ENCODE measurements at regions not wholly inside any gene's neighbourhood (a gene's known extent, or its start where the extent isn't known, plus 50 kb on each side); places are given as distances from the start of the nearest gene placed in this dataset.

DNA sequence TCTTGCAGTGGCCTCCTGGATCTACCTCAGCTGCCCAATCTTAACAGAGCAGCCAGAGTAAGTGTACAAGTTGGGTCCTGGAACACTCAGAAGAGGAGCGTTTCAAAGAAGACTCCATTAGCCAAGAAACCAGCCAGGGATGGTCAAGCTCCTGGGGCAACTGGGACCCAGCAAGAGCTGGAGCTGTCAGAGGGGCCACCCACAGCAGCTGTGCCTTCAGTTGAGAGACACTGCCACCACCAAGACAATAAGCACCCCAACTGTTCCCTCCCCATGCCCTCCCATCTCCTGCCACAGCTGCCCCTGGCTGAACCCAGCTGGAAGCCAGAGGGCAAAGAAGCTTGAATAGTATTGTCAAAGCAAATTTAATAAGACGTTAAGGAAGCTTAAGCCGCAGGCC is 110.6 kb upstream of the TLE3 start (continued):
- TF ChIP-seq PBX3 (IDR thresholded peaks at IDR 0.05; ENCODE audit: insufficient replicate concordance, low read depth, low read length) (no peak), PML (IDR thresholded peaks at IDR 0.05; ENCODE audit: low read length) (no peak), MXI1 (IDR thresholded peaks at IDR 0.05; ENCODE audit: low read depth, low read length) (no peak), SUPT20H (IDR thresholded peaks at IDR 0.05; ENCODE audit: borderline replicate concordance, control insufficient read depth, low read depth, low read length) (no peak), TARDBP (IDR thresholded peaks at IDR 0.05; ENCODE audit: borderline replicate concordance) (no peak)

GRCh38 chr15:70206668-70207067 is 109.0 kb upstream of the TLE3 start:
- Histone ChIP-seq H3K4me2 (ENCODE audit: control insufficient read depth, insufficient read depth) (no peak overlapping the region), H3K4me3 (no peak overlapping the region), H3K4me1 (ENCODE audit: control insufficient read depth, insufficient read depth, low read length) (no peaks in the 10 kb centered on the region), H2AFZ (ENCODE audit: control insufficient read depth, low read depth, low read length) (no peak overlapping the region), H3K79me2 (ENCODE audit: control insufficient read depth, insufficient read depth, low read length) (no peaks in the 10 kb centered on the region), H4K20me1 (ENCODE audit: control insufficient read depth, insufficient read depth) (no peaks in the 10 kb centered on the region), H3K27ac (ENCODE audit: control insufficient read depth, insufficient read depth) (no peak overlapping the region), H3K27me3 (replicated peaks in 1 of 2; ENCODE audit: control insufficient read depth in 2 of 2, insufficient read depth in 2 of 2, low read length in 1 of 2) (no peaks in the 10 kb centered on the region; a peak in 2 of 4 replicates), H3K36me3 (ENCODE audit: control insufficient read depth in 2 of 2, insufficient read depth in 2 of 2, low read length in 1 of 2) (no peaks in the 10 kb centered on the region), H3K9ac (ENCODE audit: control insufficient read depth, insufficient read depth, low read length) (no peak overlapping the region), H3K9me3 (replicated peaks; ENCODE audit: control insufficient read depth, insufficient read depth, low read length) (no peaks in the 10 kb centered on the region)
- DNase-seq (ENCODE audit: low read depth, low spot score) (no peak), ATAC-seq (no peak), FAIRE-seq (no peak)
- in situ Hi-C loops (cut with MboI) (no loop called here), intact Hi-C loops (cut with micrococcal nuclease; ENCODE audit: unreplicated experiment) (no loop called here)
- WGBS (ENCODE audit: insufficient coverage, insufficient replicate concordance, low lambda C conversion rate, missing lambda C conversion rate), result 33% methylated on average over 5 of the region's 5 CpGs
- SMC1A ChIA-PET (ENCODE audit: uncharacterized antibody, unreplicated experiment), result no interaction called here
- POLR2A ChIA-PET, result no interaction called here
- CTCF ChIA-PET, result interaction anchor here (1.7 kb wide), 1 partner anchor 22 kb away, joined by 3 read pairs; no protein-coding TSS in a partner anchor
- no TSS peak for BruUV-seq (replicated peaks)
- RAD21 ChIA-PET (ENCODE audit: unreplicated experiment), result no interaction called here
- TF ChIP-seq CBFB (IDR thresholded peaks at IDR 0.05; ENCODE audit: low read depth) (no peak), ESRRA (IDR thresholded peaks at IDR 0.05; ENCODE audit: low read length) (no peak), TCF7 (IDR thresholded peaks at IDR 0.05; ENCODE audit: borderline replicate concordance) (no peak), MTA2 (IDR thresholded peaks at IDR 0.05; ENCODE audit: low read depth) (no peak), CBX5 (IDR thresholded peaks at IDR 0.05; ENCODE audit: low read depth) (no peak), NFYB (IDR thresholded peaks at IDR 0.05; ENCODE audit: insufficient read depth, low read depth, low read length) (no peak), MTA3 (IDR thresholded peaks at IDR 0.05; ENCODE audit: borderline replicate concordance, low read length) (no peak), E2F8 (IDR thresholded peaks at IDR 0.05; ENCODE audit: low read depth, partially characterized antibody) (no peak), BCL3 (IDR thresholded peaks at IDR 0.05; ENCODE audit: borderline replicate concordance, insufficient read depth, low read depth, low read length, poor library complexity, severe bottlenecking) (no peak)
- TF ChIP-seq, protein P1, sequence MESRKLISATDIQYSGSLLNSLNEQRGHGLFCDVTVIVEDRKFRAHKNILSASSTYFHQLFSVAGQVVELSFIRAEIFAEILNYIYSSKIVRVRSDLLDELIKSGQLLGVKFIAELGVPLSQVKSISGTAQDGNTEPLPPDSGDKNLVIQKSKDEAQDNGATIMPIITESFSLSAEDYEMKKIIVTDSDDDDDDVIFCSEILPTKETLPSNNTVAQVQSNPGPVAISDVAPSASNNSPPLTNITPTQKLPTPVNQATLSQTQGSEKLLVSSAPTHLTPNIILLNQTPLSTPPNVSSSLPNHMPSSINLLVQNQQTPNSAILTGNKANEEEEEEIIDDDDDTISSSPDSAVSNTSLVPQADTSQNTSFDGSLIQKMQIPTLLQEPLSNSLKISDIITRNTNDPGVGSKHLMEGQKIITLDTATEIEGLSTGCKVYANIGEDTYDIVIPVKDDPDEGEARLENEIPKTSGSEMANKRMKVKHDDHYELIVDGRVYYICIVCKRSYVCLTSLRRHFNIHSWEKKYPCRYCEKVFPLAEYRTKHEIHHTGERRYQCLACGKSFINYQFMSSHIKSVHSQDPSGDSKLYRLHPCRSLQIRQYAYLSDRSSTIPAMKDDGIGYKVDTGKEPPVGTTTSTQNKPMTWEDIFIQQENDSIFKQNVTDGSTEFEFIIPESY (IDR thresholded peaks at IDR 0.05), result no peak
